ENCODE measurements at regions not wholly inside any gene's neighbourhood (a gene's known extent, or its start where the extent isn't known, plus 50 kb on each side); places are given as distances from the start of the nearest gene placed in this dataset.

DNA sequence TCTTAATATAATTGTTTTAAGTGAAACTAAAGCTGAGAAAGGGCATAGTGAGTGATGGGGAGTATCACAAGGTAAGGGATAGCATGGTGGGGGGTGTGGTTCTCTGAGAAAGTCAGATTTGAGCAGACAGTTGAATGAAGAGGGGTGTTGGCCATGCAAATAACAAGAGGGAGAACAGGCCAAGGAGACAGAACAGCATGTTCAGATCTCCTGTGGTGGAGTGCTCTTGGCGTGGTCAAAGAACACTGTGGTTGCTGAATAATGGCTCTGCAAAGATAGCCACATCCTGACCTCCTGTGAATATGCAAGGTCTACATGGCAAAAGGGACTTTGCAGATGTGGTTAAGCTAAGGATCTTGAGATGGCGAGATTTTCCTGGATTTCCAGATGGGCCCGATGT is 389.2 kb downstream of the TMEM182 start:
- Histone ChIP-seq H3K4me1 (ENCODE audit: control insufficient read depth, insufficient read depth, low read length) (no peaks in the 10 kb centered on the region), H3K9me3 (ENCODE audit: control insufficient read depth in 2 of 2, low read length in 2 of 2) (peaks cover 0 to 2% of the 10 kb centered on the region in 2 donors), H3K9ac (ENCODE audit: low read length in 2 of 2) (no peak overlapping the region), H3K27ac (ENCODE audit: low read length) (no peak overlapping the region), H3K4me3 (ENCODE audit: low read length in 2 of 2) (no peak overlapping the region), H3K36me3 (ENCODE audit: control insufficient read depth in 2 of 2, insufficient read depth in 2 of 2, low read length in 2 of 2) (no peaks in the 10 kb centered on the region), H3K27me3 (ENCODE audit: control insufficient read depth in 1 of 2, insufficient read depth in 2 of 2, low read length in 2 of 2) (no peaks in the 10 kb centered on the region)

DNA sequence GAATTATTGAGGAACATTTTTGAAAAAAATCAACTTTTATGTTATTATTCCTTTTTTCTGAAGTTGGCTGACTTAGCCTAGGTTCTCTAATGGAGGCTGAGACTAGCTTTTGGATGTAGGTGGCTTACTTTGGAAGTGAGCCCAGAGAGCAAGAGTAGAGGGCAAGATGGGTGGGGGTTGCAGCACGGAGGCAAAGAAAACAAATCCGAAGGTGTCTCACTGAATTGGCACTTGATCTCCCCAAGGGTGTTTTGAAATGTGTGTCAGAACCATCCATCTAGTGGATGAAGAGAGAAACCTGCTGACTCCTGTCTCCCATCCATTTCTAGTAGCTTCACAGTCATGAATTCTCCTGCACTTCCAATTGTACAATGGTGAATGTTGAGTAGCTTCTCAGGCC is 390.7 kb downstream of the TMEM182 start:
- H3K36me3 ChIP-seq (ENCODE audit: control insufficient read depth in 2 of 2, insufficient read depth in 2 of 2, low read length in 2 of 2), result no peaks in the 10 kb centered on the region
- H3K9ac ChIP-seq (ENCODE audit: low read length in 2 of 2), result no peak overlapping the region
- H3K9me3 ChIP-seq (ENCODE audit: control insufficient read depth in 2 of 2, low read length in 2 of 2), result no peaks in the 10 kb centered on the region
- no peaks in the 10 kb centered on the region for H3K4me1 ChIP-seq (ENCODE audit: control insufficient read depth, insufficient read depth, low read length)
- no peak overlapping the region for H3K27ac ChIP-seq (ENCODE audit: low read length)
- H3K27me3 ChIP-seq (ENCODE audit: control insufficient read depth in 1 of 2, insufficient read depth in 2 of 2, low read length in 2 of 2), result no peaks in the 10 kb centered on the region
- H3K4me3 ChIP-seq (ENCODE audit: low read length in 2 of 2), result no peak overlapping the region

DNA sequence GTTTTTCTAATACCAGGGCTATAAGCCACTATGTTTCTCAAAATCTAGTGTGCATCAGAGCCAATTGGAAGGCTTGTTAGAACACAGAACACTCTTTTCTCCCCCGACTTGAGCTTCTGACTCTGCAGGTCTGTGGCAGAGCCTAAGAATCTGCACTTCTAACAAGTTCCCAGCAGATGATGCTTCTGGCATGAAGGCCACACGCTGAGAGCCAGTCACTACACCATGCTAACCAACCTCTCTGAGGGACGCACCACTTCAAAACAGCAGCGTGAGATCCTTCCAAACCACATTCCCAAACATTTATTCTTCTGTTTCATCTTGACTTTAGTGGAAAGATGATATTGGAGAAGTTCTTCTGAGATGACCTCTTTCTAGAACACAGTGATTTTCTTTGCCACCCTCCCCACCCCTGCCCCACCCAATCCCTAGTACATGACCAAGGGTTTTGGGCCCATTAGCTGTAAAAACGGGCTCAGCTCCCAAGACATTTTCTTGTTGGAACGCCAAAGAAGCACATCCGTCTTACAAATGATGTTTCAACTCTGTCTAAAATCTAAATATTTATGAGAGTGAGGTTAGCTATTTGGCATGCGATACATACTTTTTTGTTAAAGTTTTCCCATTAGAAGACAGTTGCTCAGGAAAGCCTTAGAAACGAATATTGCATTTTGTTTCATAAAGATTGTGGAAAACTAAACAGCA is 391.9 kb downstream of the TMEM182 start:
- no peaks in the 10 kb centered on the region for H3K4me1 ChIP-seq (ENCODE audit: control insufficient read depth, insufficient read depth, low read length)
- H3K4me3 ChIP-seq (ENCODE audit: low read length in 2 of 2), result no peak overlapping the region
- no peaks in the 10 kb centered on the region for H3K36me3 ChIP-seq (ENCODE audit: control insufficient read depth in 2 of 2, insufficient read depth in 2 of 2, low read length in 2 of 2)
- H3K9ac ChIP-seq (ENCODE audit: low read length in 2 of 2), result no peak overlapping the region
- no peaks in the 10 kb centered on the region for H3K27me3 ChIP-seq (ENCODE audit: control insufficient read depth in 1 of 2, insufficient read depth in 2 of 2, low read length in 2 of 2)
- no peaks in the 10 kb centered on the region for H3K9me3 ChIP-seq (ENCODE audit: control insufficient read depth in 2 of 2, low read length in 2 of 2)
- H3K27ac ChIP-seq (ENCODE audit: low read length), result no peak overlapping the region

DNA sequence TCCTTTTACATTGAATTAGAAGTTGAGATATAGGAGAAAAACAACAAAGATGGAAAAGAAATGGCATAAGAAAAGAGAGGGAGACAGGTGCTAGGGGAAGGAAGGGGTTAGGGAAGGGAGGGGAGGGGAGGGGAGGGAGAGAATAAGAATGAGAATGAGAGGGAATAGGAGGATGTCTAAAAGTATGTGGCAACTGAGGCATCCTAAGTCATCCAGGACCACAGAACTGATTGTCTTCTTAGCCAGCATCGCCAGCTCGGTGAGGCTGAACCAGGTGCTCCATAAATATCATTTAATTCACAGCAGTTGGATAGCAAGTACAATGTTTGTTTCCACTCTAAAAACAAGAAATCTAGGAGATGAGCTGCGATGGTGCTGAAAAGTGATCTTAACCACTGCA is 393.5 kb downstream of the TMEM182 start:
- Histone ChIP-seq H3K4me1 (ENCODE audit: control insufficient read depth, insufficient read depth, low read length) (no peaks in the 10 kb centered on the region), H3K9me3 (ENCODE audit: control insufficient read depth in 2 of 2, low read length in 2 of 2) (no peaks in the 10 kb centered on the region), H3K36me3 (ENCODE audit: control insufficient read depth in 2 of 2, insufficient read depth in 2 of 2, low read length in 2 of 2) (no peaks in the 10 kb centered on the region), H3K4me3 (ENCODE audit: low read length in 2 of 2) (no peak overlapping the region), H3K27me3 (ENCODE audit: control insufficient read depth in 1 of 2, insufficient read depth in 2 of 2, low read length in 2 of 2) (peaks cover 0 to 1% of the 10 kb centered on the region in 2 donors), H3K9ac (ENCODE audit: low read length in 2 of 2) (no peak overlapping the region), H3K27ac (ENCODE audit: low read length) (no peak overlapping the region)

DNA sequence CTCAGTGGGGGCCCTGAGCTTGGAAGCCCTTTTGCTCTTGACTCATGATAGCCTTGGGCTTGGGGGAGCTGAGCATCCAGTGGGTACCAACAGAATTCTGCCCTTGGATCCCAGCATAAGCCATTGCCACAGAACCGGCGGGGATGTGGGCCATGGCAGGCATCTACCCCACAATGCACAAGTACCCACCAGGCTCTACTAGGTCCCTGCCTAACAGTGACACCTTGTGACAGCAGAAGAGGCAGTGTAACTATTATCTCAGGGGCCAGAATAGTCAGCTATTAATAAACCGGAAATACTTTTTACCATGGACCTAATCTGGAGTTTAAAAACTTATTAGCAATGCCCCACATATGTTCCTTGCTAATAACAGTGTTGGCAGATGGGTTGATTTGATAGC is 397.2 kb downstream of the TMEM182 start:
- Histone ChIP-seq H3K27ac (ENCODE audit: low read length) (no peak overlapping the region), H3K36me3 (ENCODE audit: control insufficient read depth in 2 of 2, insufficient read depth in 2 of 2, low read length in 2 of 2) (no peaks in the 10 kb centered on the region), H3K9me3 (ENCODE audit: control insufficient read depth in 2 of 2, low read length in 2 of 2) (no peaks in the 10 kb centered on the region), H3K27me3 (ENCODE audit: control insufficient read depth in 1 of 2, insufficient read depth in 2 of 2, low read length in 2 of 2) (peaks cover 0 to 10% of the 10 kb centered on the region in 2 donors), H3K9ac (ENCODE audit: low read length in 2 of 2) (no peak overlapping the region), H3K4me1 (ENCODE audit: control insufficient read depth, insufficient read depth, low read length) (no peaks in the 10 kb centered on the region), H3K4me3 (ENCODE audit: low read length in 2 of 2) (no peak overlapping the region)

DNA sequence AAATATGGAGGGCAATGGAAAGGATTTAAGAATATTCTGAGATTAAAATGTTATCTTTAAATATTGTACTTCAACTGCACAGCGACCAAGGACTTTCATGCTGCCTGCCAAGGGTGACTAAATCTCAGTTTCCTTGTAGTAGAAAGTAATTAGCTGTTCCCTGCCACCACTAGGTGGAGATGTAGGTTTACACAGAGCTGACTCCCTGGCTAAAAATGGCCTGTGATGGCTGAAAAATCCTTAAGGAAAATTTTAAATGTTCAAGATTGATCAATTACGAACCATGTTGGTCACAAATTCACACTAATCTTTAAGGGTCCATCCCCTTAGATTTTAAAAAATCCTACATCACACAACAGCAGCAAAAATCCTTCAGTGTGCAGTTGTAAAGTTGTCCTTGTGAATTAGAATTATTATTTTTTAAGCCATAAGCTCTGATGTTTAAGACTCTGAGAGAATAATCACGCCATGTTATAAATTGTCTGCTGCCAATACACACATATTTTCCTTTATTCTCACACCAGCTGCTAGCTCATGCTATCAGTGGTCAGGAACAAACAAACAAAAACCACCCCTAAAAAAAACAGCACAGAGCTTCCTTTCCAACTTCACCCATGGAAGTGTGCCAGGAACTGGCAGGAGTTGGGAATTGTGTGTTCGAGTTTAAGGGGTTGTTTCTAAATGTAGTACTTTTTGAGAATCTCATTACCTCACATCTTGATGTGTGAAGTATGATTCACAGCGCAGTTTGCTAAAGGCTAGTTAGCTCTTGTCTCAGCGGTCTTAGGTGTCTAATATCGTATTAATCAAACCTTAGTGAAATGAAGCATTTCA is 399.8 kb downstream of the TMEM182 start:
- Histone ChIP-seq H3K4me3 (ENCODE audit: low read length in 2 of 2) (no peak overlapping the region), H3K4me1 (ENCODE audit: control insufficient read depth, insufficient read depth, low read length) (no peaks in the 10 kb centered on the region), H3K36me3 (ENCODE audit: control insufficient read depth in 2 of 2, insufficient read depth in 2 of 2, low read length in 2 of 2) (no peaks in the 10 kb centered on the region), H3K9me3 (ENCODE audit: control insufficient read depth in 2 of 2, low read length in 2 of 2) (no peaks in the 10 kb centered on the region), H3K27me3 (ENCODE audit: control insufficient read depth in 1 of 2, insufficient read depth in 2 of 2, low read length in 2 of 2) (peaks cover 0 to 10% of the 10 kb centered on the region in 2 donors), H3K27ac (ENCODE audit: low read length) (no peak overlapping the region), H3K9ac (ENCODE audit: low read length in 2 of 2) (no peak overlapping the region)

DNA sequence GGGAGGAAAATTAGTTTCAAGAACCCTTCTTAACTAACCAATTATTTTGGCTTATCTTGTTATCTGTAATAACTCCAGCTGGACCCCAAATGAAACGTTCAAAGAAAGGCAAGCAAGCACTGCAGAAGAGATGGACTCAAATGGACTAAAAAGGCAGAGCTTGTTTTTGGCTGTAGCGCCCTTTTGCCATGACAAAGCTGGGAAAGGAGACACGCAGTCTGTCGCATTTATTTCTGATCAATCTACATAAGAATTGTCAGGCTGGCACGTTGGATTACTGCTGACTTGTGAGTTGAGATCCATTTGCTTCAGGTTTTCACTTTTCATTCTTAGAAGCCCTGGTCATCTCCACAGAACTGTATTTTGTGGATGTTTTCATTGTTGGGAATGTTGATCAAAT is 402.9 kb downstream of the TMEM182 start:
- Histone ChIP-seq H3K4me1 (ENCODE audit: control insufficient read depth, insufficient read depth, low read length) (no peaks in the 10 kb centered on the region), H3K9me3 (ENCODE audit: control insufficient read depth in 2 of 2, low read length in 2 of 2) (no peaks in the 10 kb centered on the region), H3K27me3 (ENCODE audit: control insufficient read depth in 1 of 2, insufficient read depth in 2 of 2, low read length in 2 of 2) (peaks cover 0 to 10% of the 10 kb centered on the region in 2 donors), H3K4me3 (ENCODE audit: low read length in 2 of 2) (no peak overlapping the region), H3K27ac (ENCODE audit: low read length) (no peak overlapping the region), H3K9ac (ENCODE audit: low read length in 2 of 2) (no peak overlapping the region), H3K36me3 (ENCODE audit: control insufficient read depth in 2 of 2, insufficient read depth in 2 of 2, low read length in 2 of 2) (no peaks in the 10 kb centered on the region)

DNA sequence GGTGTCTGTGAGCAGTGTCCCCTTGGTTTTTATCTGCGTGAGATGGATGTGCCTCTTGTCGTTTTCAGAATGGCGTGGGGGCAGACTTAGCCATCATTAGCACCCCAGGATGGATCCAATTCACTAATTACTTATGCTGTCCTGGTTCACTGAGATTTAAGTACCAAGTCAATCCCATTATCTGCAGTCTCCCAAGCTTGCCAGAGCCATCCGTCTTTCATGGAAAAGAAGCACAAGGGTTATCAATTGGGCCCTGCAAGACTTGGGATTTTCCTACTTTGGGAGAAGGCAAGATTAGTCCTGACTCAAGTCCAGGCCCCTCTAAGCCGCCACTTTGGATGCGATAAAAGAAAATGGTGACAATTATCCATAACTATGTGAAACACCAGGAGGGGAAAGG is 404.0 kb downstream of the TMEM182 start:
- no peaks in the 10 kb centered on the region for H3K36me3 ChIP-seq (ENCODE audit: control insufficient read depth in 2 of 2, insufficient read depth in 2 of 2, low read length in 2 of 2)
- no peak overlapping the region for H3K27ac ChIP-seq (ENCODE audit: low read length)
- no peak overlapping the region for H3K4me3 ChIP-seq (ENCODE audit: low read length in 2 of 2)
- H3K27me3 ChIP-seq (ENCODE audit: control insufficient read depth in 1 of 2, insufficient read depth in 2 of 2, low read length in 2 of 2), result peaks cover 0 to 3% of the 10 kb centered on the region in 2 donors
- no peaks in the 10 kb centered on the region for H3K4me1 ChIP-seq (ENCODE audit: control insufficient read depth, insufficient read depth, low read length)
- no peak overlapping the region for H3K9ac ChIP-seq (ENCODE audit: low read length in 2 of 2)
- H3K9me3 ChIP-seq (ENCODE audit: control insufficient read depth in 2 of 2, low read length in 2 of 2), result no peaks in the 10 kb centered on the region

DNA sequence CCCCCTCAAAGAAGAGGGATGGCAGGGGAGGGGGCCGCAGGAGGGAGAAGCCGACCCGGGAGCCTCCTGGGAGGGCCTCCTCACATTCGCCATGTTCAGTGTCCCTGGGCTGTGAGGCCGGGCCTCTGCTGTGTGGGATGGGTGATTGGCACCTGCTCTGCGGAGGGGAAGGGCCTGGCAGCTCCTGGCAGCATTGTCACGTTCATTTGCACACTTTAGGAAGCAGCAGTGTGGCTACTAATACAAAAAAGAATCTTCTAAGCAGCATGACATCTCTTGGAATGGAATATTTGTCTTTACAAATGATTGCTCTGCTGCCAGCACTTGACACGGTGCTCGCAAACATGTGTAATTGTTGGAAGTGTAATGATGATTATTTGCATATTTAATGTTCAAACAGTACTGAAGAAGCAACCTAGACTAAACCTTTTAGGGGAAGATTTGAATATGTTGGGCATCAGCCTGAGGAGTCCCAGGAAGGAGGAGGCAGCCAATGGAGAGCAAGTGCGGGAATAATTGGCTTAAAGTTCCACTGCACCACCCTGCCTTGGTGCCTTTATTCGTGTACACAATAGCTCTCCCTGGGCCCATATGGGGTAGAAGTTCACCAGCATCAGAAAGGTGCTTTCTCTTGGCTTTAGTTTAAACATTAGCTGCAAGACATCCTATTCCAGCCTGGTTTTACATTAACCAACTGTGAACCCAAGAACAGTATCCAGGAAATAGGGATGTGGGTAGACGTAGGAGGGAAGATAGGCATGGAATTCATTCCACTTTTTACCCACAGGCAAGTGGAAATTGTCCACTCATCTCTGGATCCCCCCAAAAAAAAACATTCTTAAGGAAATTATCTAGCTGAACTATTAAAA is 404.9 kb downstream of the TMEM182 start:
- Histone ChIP-seq H3K9me3 (ENCODE audit: control insufficient read depth in 2 of 2, low read length in 2 of 2) (no peaks in the 10 kb centered on the region), H3K4me1 (ENCODE audit: control insufficient read depth, insufficient read depth, low read length) (no peaks in the 10 kb centered on the region), H3K27ac (ENCODE audit: low read length) (no peak overlapping the region), H3K4me3 (ENCODE audit: low read length in 2 of 2) (no peak overlapping the region), H3K9ac (ENCODE audit: low read length in 2 of 2) (no peak overlapping the region), H3K27me3 (ENCODE audit: control insufficient read depth in 1 of 2, insufficient read depth in 2 of 2, low read length in 2 of 2) (no peaks in the 10 kb centered on the region), H3K36me3 (ENCODE audit: control insufficient read depth in 2 of 2, insufficient read depth in 2 of 2, low read length in 2 of 2) (no peaks in the 10 kb centered on the region)

DNA sequence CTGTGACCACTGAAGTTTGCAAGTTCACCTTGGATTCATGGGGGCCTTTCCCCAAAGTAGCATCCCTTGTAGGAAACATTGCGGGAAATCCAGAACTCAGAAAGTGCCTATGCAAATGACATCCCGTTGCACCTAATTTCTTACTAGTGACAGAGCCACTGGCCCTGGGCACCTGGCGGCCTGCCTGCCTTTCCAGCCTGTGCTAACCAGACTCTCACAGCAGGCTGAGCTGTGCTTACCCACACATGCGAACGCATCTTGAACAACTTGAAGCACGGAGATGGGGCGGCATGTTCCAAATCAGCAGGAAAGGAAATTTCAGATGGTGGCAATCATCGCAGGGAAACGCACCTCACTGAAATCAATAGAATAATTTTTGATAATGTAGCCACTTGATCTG is 405.8 kb downstream of the TMEM182 start:
- Histone ChIP-seq H3K9ac (ENCODE audit: low read length in 2 of 2) (no peak overlapping the region), H3K4me3 (ENCODE audit: low read length in 2 of 2) (no peak overlapping the region), H3K4me1 (ENCODE audit: control insufficient read depth, insufficient read depth, low read length) (no peaks in the 10 kb centered on the region), H3K9me3 (ENCODE audit: control insufficient read depth in 2 of 2, low read length in 2 of 2) (no peaks in the 10 kb centered on the region), H3K36me3 (ENCODE audit: control insufficient read depth in 2 of 2, insufficient read depth in 2 of 2, low read length in 2 of 2) (no peaks in the 10 kb centered on the region), H3K27me3 (ENCODE audit: control insufficient read depth in 1 of 2, insufficient read depth in 2 of 2, low read length in 2 of 2) (no peaks in the 10 kb centered on the region), H3K27ac (ENCODE audit: low read length) (no peak overlapping the region)

All from stomach smooth muscle (tissue), 2 donors.